ENCODE measurements at regions not wholly inside any gene's neighbourhood (a gene's known extent, or its start where the extent isn't known, plus 50 kb on each side); places are given as distances from the start of the nearest gene placed in this dataset.

- TF ChIP-seq STAT5B (CRISPR knock-in tag; IDR thresholded peaks at IDR 0.05): no peak
- no peak for TF ChIP-seq EZH2 (conservative IDR thresholded peaks at IDR 0.05; ENCODE audit: low read depth, low read length)
- TF ChIP-seq BRF2 (CRISPR knock-in tag; IDR thresholded peaks at IDR 0.05): no peak
- no peak for TF ChIP-seq ZNF605 (CRISPR knock-in tag; IDR thresholded peaks at IDR 0.05)
- no peak for TF ChIP-seq TGIF2 (CRISPR knock-in tag; IDR thresholded peaks at IDR 0.05)
- TF ChIP-seq IRF9 (CRISPR knock-in tag; IDR thresholded peaks at IDR 0.05; ENCODE audit: borderline replicate concordance): no peak
Measured at GRCh38 chr2:204451766-204452165, 93.5 kb upstream of the PARD3B start.
